Fibroblast of pulmonary artery (primary cell): ENCODE measurements at regions not wholly inside any gene's neighbourhood (a gene's known extent, or its start where the extent isn't known, plus 50 kb on each side); places are given as distances from the start of the nearest gene placed in this dataset.

Experiments
- DNase-seq: peaks from one replicate; pipeline ENCODE4 v3.0.0-alpha.2; 2010; ENCODE audit warnings: low read depth
- H3K4me3 ChIP-seq: replicated peaks from 2 replicates; pipeline ENCODE4 v1.5.1; 2011; ENCODE audit warnings: low read depth, mild to moderate bottlenecking, control low read depth, low read length, moderate library complexity
- TF ChIP-seq, protein P1 (sequence below): IDR thresholded peaks from 2 replicates; pipeline ENCODE4 v1.5.1; 2011; ENCODE audit warnings: mild to moderate bottlenecking, control low read depth, low read length, inconsistent platforms; ENCODE audit errors: missing control alignments

- no peak overlapping the region for H3K4me3 ChIP-seq
- no peak for DNase-seq
- TF ChIP-seq, protein P1, sequence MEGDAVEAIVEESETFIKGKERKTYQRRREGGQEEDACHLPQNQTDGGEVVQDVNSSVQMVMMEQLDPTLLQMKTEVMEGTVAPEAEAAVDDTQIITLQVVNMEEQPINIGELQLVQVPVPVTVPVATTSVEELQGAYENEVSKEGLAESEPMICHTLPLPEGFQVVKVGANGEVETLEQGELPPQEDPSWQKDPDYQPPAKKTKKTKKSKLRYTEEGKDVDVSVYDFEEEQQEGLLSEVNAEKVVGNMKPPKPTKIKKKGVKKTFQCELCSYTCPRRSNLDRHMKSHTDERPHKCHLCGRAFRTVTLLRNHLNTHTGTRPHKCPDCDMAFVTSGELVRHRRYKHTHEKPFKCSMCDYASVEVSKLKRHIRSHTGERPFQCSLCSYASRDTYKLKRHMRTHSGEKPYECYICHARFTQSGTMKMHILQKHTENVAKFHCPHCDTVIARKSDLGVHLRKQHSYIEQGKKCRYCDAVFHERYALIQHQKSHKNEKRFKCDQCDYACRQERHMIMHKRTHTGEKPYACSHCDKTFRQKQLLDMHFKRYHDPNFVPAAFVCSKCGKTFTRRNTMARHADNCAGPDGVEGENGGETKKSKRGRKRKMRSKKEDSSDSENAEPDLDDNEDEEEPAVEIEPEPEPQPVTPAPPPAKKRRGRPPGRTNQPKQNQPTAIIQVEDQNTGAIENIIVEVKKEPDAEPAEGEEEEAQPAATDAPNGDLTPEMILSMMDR: no peak
These were observed 140.6 kb downstream of the ETNK1 start for GRCh38 chr12:22765421-22766130.

DNA sequence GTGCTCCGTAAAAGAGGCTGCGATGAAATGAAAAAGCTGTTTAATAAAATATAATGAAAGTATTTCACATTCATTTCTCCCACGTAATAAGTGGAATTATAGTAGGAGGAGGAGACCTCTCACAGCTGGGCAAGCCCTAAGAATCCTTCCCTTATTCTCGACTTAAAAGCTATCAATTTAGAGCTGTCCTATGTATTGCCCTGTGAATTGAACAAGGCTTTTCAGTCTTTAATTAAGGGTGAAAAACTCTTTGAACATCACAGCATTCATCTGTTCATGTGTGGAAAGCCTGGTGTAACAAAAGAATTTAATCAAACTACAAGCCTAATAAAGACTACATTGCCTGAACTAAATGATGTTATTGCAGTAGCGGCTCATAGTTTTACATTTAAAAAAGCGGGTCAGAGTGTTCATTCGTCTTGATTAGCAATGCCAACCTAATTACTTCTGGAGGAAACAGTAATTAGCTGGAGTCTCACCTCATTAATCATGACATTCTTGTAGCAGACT lies 142.0 kb downstream of the ETNK1 start:
- DNase-seq: no peak
- no peak overlapping the region for H3K4me3 ChIP-seq
- TF ChIP-seq, protein P1: no peak

GRCh38 chr12:22781339-22781738 lies 156.4 kb downstream of the ETNK1 start:
- DNase-seq: no peak
- TF ChIP-seq, protein P1: no peak
- no peak overlapping the region for H3K4me3 ChIP-seq

DNA sequence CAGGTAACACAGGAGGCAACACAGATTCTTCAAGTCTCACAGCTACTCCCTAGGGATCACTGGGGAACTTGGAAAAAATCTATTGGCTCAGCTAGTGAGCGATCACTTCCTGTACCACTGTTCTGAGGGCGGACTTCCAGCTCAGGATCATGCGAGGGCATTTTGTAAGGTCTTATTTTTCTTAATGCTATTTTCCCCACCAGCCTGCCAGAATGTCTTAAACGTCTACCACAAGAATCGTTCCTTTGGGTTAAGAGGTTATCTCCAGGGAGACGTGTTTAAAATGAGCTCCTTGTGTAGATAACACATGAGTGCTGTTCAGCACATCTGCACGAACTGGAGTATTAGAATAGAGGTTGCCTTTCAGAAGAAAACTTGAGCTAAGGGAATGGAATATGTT lies 162.6 kb downstream of the ETNK1 start:
- no peak for DNase-seq
- TF ChIP-seq, protein P1: no peak
- H3K4me3 ChIP-seq: no peak overlapping the region

- TF ChIP-seq, protein P1: no peak
- no peak overlapping the region for H3K4me3 ChIP-seq
- no peak for DNase-seq
These were observed 163.9 kb downstream of the ETNK1 start for GRCh38 chr12:22788913-22789312.

DNA sequence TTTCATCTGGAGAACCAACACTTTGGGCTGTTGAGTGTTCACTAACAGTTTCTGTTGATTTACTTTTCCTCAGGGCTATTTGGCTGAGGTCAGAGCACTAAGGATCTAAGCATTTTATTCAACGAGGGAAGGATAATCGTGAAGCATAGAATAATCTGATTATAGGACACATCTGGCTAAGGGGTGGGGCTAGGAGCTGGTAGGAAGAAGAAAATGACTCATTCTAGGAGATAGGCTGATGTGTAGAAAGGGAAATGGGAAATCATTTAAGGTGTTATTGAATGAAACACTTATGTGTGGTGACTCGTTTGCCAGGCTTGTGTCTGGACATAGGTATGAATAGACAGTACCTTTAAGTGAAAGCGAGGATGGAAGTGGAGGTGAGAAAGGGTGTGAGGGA lies 167.2 kb downstream of the ETNK1 start:
- no peak overlapping the region for H3K4me3 ChIP-seq
- TF ChIP-seq, protein P1: no peak
- no peak for DNase-seq

- TF ChIP-seq, protein P1: no peak
- DNase-seq: no peak
- H3K4me3 ChIP-seq: no peak overlapping the region
These were observed 169.0 kb downstream of the ETNK1 start for GRCh38 chr12:22794017-22794416.
